ENCODE measurements at regions not wholly inside any gene's neighbourhood (a gene's known extent, or its start where the extent isn't known, plus 50 kb on each side); places are given as distances from the start of the nearest gene placed in this dataset.

GRCh38 chr1:184329962-184330868, 56.6 kb upstream of the C1orf21 start:
- TF ChIP-seq POLR2A (IDR thresholded peaks at IDR 0.05): no peak
- no peak for TF ChIP-seq CTCF (IDR thresholded peaks at IDR 0.05)
- TF ChIP-seq EP300 (IDR thresholded peaks at IDR 0.05): no peak
- TF ChIP-seq POLR2AphosphoS5 (IDR thresholded peaks at IDR 0.05): no peak

All from suprapubic skin (tissue), 4 donors.